HCT116 (cell line): ENCODE measurements at regions not wholly inside any gene's neighbourhood (a gene's known extent, or its start where the extent isn't known, plus 50 kb on each side); places are given as distances from the start of the nearest gene placed in this dataset.

ENCODE experiments used
- ATAC-seq: fragments of 200-7000 bp; cut with Tn5 transposase; 2 replicates; pipeline ENCODE4 v1.9.1; 2020; ENCODE audit warnings: mild to moderate bottlenecking, moderate library complexity
- BruUV-seq: library from RNA; stranded (reverse); fragments of 400-500 nt; replicated peaks from 2 replicates; lab custom pipeline; 2021; lab: Mats Ljungman, UMichigan
- CTCF ChIA-PET: fragments of 300-600 bp; sonication (Branson Sonifier 250); formaldehyde crosslinking; loops from one replicate; lab custom pipeline; 2021; ENCODE audit warnings: antibody characterized with exemption; lab: Charles Lee
- POLR2A ChIA-PET: fragments of 300-600, 350-600 bp; sonication (Branson Sonifier 250); formaldehyde crosslinking; loops from one replicate; lab custom pipeline; 2021; ENCODE audit warnings: antibody characterized with exemption; lab: Charles Lee
- RAD21 ChIA-PET, 2 experiments: fragments of 300-600 bp; sonication (Branson Sonifier 250); formaldehyde crosslinking; loops; one replicate each; lab custom pipeline; 2023; ENCODE audit warnings: low total read pairs in 2 of 2; ENCODE audit not compliant: uncharacterized antibody in 2 of 2, unreplicated experiment in 2 of 2, low non-redundant PET in 1 of 2; lab: Charles Lee
- DNase-seq: peaks from one replicate; pipeline ENCODE4 v3.0.0-alpha.2; 2010; ENCODE audit warnings: low read depth, low spot score
- H2AFZ ChIP-seq: fragments of 200-600 bp; shearing (Covaris generic), sonication (generic); 2 replicates; pipeline ENCODE4 v1.6.1; 2017; ENCODE audit warnings: low read depth, mixed run types, mixed read lengths, antibody characterized with exemption, low read length; ENCODE audit not compliant: poor library complexity, severe bottlenecking
- H3K27ac ChIP-seq: 2 replicates; pipeline ENCODE4 v1.5.1; 2012; ENCODE audit warnings: low read depth, low read length
- H3K27me3 ChIP-seq: fragments of 200-600 bp; sonication (generic); 2 replicates; pipeline ENCODE4 v1.6.1; 2016; ENCODE audit warnings: mixed run types, low read length, mixed read lengths; ENCODE audit not compliant: insufficient read depth
- H3K36me3 ChIP-seq, 2 experiments: fragments of 200-500 bp in 1 of 2; fragments of 200-600 bp in 1 of 2; sonication (Bioruptor generic) in 1 of 2; sonication (generic) in 1 of 2; 2 replicates each; pipeline versions ENCODE4 v1.5.1 to v1.6.1; 2014 to 2016; ENCODE audit warnings: low read length in 2 of 2, inconsistent platforms in 1 of 2, mixed read lengths in 1 of 2, mixed run types in 1 of 2; ENCODE audit not compliant: insufficient read depth in 2 of 2, control insufficient read depth in 1 of 2
- H3K4me1 ChIP-seq, 2 experiments: fragments of 200-600 bp in 1 of 2; sonication (generic) in 1 of 2; 2 replicates each; pipeline versions ENCODE4 v1.5.1 to v1.6.1; 2012 to 2017; ENCODE audit warnings: low read length in 2 of 2, inconsistent platforms in 1 of 2, mild to moderate bottlenecking in 1 of 2, mixed read lengths in 1 of 2, mixed run types in 1 of 2, moderate library complexity in 1 of 2; ENCODE audit not compliant: insufficient read depth in 2 of 2, control insufficient read depth in 1 of 2
- H3K4me2 ChIP-seq: fragments of 200-600 bp; sonication (generic); 2 replicates; pipeline ENCODE4 v1.6.1; 2017; ENCODE audit warnings: mixed run types, low read length, mixed read lengths
- H3K4me3 ChIP-seq, 2 experiments: fragments of 200-600 bp in 1 of 2; sonication (generic) in 1 of 2; replicated peaks in 1 of 2; 2 replicates each; pipeline ENCODE4 v1.5.1; 2011 to 2016; ENCODE audit warnings: low read length in 2 of 2, control low read depth in 1 of 2, low read depth in 1 of 2, mild to moderate bottlenecking in 1 of 2, mixed read lengths in 1 of 2, mixed run types in 1 of 2
- H3K79me2 ChIP-seq: fragments of 200-600 bp; sonication (generic); 2 replicates; pipeline ENCODE4 v1.6.1; 2017; ENCODE audit warnings: mild to moderate bottlenecking, mixed run types, low read length, moderate library complexity, mixed read lengths; ENCODE audit not compliant: insufficient read depth
- H3K9ac ChIP-seq: fragments of 200-600 bp; sonication (generic); 2 replicates; pipeline ENCODE4 v1.6.1; 2016; ENCODE audit warnings: low read length, mixed read lengths
- H3K9me2 ChIP-seq: fragments of 200-600 bp; sonication (generic), shearing (Covaris generic); 2 replicates; pipeline ENCODE4 v1.6.1; 2017; ENCODE audit warnings: mixed run types, mild to moderate bottlenecking, moderate library complexity; ENCODE audit not compliant: insufficient read depth
- H3K9me3 ChIP-seq, 2 experiments: fragments of 200-500 bp in 1 of 2; fragments of 200-600 bp in 1 of 2; sonication (Bioruptor generic) in 1 of 2; sonication (generic) in 1 of 2; 2 replicates each; pipeline ENCODE4 v1.6.1; 2014 to 2017; ENCODE audit warnings: low read length in 2 of 2, mixed read lengths in 2 of 2, inconsistent platforms in 1 of 2, low read depth in 1 of 2, mild to moderate bottlenecking in 1 of 2, mixed run types in 1 of 2, moderate library complexity in 1 of 2; ENCODE audit not compliant: control insufficient read depth in 1 of 2, insufficient read depth in 1 of 2
- H4K20me1 ChIP-seq: fragments of 200-600 bp; sonication (generic), shearing (Covaris generic); 2 replicates; pipeline ENCODE4 v1.6.1; 2017; ENCODE audit warnings: mixed run types, mild to moderate bottlenecking, moderate library complexity; ENCODE audit not compliant: insufficient read depth
- CTCF ChIP-seq, 3 experiments: fragments of 200-600 bp in 1 of 3; sonication (generic) in 1 of 3; IDR thresholded peaks in 2 of 3; conservative IDR thresholded peaks in 1 of 3; 2 replicates each; pipeline ENCODE4 v1.5.1; 2012 to 2017; ENCODE audit warnings: low read depth in 2 of 3, low read length in 2 of 3, antibody characterized with exemption in 1 of 3, borderline replicate concordance in 1 of 3, control low read depth in 1 of 3, mild to moderate bottlenecking in 1 of 3, mixed read lengths in 1 of 3, mixed run types in 1 of 3, moderate library complexity in 1 of 3; ENCODE audit not compliant: insufficient read depth in 1 of 3
- EZH2 ChIP-seq: fragments of 200-600 bp; sonication (generic); IDR thresholded peaks from 2 replicates; pipeline ENCODE4 v1.6.1; 2017; ENCODE audit warnings: antibody characterized with exemption, mixed run types
- POLR2AphosphoS5 ChIP-seq: IDR thresholded peaks from 2 replicates; pipeline ENCODE4 v1.6.1; 2011; ENCODE audit warnings: mild to moderate bottlenecking, low read depth, low read length, moderate library complexity
- intact Hi-C: fragments of 100-400 bp; cut with micrococcal nuclease; formaldehyde crosslinking; loops from 2 replicates; pipeline ENCODE4 v1.10.0; 2022
- TF ChIP-seq, protein P1 (sequence below): IDR thresholded peaks from 2 replicates; pipeline ENCODE4 v1.6.1; 2012; ENCODE audit warnings: low read depth

DNA sequence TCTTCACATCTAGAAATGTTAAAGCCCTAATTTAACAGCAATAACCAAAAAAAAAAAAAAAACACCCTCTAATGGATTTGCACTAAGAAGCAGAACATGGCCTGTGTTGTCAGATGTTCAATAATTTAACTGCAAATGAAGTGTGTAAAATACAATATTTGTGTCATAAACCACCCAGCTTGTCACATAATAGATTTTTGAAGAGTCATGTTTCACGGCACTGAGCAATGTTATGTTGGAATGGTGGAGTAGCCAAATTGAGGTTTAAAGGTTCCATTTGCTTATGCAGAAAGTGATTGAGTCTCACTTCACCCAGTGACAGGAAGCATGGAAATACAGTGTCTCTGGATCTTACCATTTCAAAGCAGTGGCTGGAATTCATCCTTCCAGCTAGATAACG, 173.2 kb upstream of the XYLT1 start:
- CTCF ChIA-PET, result no interaction called here

More for the DNA sequence above, 173.2 kb upstream of the XYLT1 start:
- TF ChIP-seq POLR2AphosphoS5 (no peak), CTCF (IDR thresholded peaks at IDR 0.05 in 2 of 3, conservative IDR thresholded peaks at IDR 0.05 in 1 of 3; ENCODE audit: borderline replicate concordance in 1 of 3, insufficient read depth in 1 of 3, low read depth in 2 of 3, low read length in 2 of 3) (no peak), EZH2 (no peak)
- TF ChIP-seq, protein P1, sequence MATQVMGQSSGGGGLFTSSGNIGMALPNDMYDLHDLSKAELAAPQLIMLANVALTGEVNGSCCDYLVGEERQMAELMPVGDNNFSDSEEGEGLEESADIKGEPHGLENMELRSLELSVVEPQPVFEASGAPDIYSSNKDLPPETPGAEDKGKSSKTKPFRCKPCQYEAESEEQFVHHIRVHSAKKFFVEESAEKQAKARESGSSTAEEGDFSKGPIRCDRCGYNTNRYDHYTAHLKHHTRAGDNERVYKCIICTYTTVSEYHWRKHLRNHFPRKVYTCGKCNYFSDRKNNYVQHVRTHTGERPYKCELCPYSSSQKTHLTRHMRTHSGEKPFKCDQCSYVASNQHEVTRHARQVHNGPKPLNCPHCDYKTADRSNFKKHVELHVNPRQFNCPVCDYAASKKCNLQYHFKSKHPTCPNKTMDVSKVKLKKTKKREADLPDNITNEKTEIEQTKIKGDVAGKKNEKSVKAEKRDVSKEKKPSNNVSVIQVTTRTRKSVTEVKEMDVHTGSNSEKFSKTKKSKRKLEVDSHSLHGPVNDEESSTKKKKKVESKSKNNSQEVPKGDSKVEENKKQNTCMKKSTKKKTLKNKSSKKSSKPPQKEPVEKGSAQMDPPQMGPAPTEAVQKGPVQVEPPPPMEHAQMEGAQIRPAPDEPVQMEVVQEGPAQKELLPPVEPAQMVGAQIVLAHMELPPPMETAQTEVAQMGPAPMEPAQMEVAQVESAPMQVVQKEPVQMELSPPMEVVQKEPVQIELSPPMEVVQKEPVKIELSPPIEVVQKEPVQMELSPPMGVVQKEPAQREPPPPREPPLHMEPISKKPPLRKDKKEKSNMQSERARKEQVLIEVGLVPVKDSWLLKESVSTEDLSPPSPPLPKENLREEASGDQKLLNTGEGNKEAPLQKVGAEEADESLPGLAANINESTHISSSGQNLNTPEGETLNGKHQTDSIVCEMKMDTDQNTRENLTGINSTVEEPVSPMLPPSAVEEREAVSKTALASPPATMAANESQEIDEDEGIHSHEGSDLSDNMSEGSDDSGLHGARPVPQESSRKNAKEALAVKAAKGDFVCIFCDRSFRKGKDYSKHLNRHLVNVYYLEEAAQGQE, result no peak
- TF ChIP-seq, all 23 proteins: peak for 0
- Histone ChIP-seq H3K27me3 (peaks cover 17% of the 10 kb centered on the region), H3K4me3 (no peak overlapping the region), H3K9me2 (no peaks in the 10 kb centered on the region), H3K4me2 (no peak overlapping the region), H4K20me1 (no peaks in the 10 kb centered on the region), H3K79me2 (no peaks in the 10 kb centered on the region), H2AFZ (no peak overlapping the region), H3K9me3 (no peaks in the 10 kb centered on the region), H3K9ac (no peak overlapping the region), H3K4me1 (no peaks in the 10 kb centered on the region), H3K27ac (no peak overlapping the region), H3K36me3 (no peaks in the 10 kb centered on the region)
- ATAC-seq (no peak), DNase-seq (no peak)
- no TSS peak for BruUV-seq
- intact Hi-C loops, result no loop called here
- ChIA-PET RAD21 (no interaction called here), POLR2A (no interaction called here)
